Trophoblast cell (in vitro differentiated cells and primary cell): ENCODE measurements at regions not wholly inside any gene's neighbourhood (a gene's known extent, or its start where the extent isn't known, plus 50 kb on each side); places are given as distances from the start of the nearest gene placed in this dataset.
"Not testable (repeated sequence)": the region's sequence is repeated elsewhere in the genome, so short reads cannot be mapped to it uniquely, and the experiment has no call there.

Experiments used
- DNase-seq, 2 donors: peaks; one replicate each; pipeline ENCODE4 v3.0.0-alpha.2; 2016
- H2AFZ ChIP-seq: 2 replicates; pipeline ENCODE4 v1.6.1; 2013; ENCODE audit warnings: low read length, moderate library complexity, mild to moderate bottlenecking; ENCODE audit not compliant: insufficient read depth, poor library complexity
- H2AK5ac ChIP-seq: 2 replicates; pipeline ENCODE4 v1.6.1; 2013; ENCODE audit warnings: mild to moderate bottlenecking, low read length
- H2BK120ac ChIP-seq: 2 replicates; pipeline ENCODE4 v1.6.1; 2013; ENCODE audit warnings: low read length, mild to moderate bottlenecking, moderate library complexity; ENCODE audit not compliant: insufficient read depth, poor library complexity
- H2BK12ac ChIP-seq: 2 replicates; pipeline ENCODE4 v1.6.1; 2013; ENCODE audit warnings: mild to moderate bottlenecking, low read length, moderate library complexity
- H2BK5ac ChIP-seq: 2 replicates; pipeline ENCODE4 v1.6.1; 2013; ENCODE audit warnings: low read length, low read depth, moderate library complexity, mild to moderate bottlenecking; ENCODE audit not compliant: poor library complexity
- H3K14ac ChIP-seq: 2 replicates; pipeline ENCODE4 v1.6.1; 2013; ENCODE audit warnings: mild to moderate bottlenecking, low read length
- H3K18ac ChIP-seq: 2 replicates; pipeline ENCODE4 v1.6.1; 2013; ENCODE audit warnings: mild to moderate bottlenecking, low read length
- H3K23ac ChIP-seq: 2 replicates; pipeline ENCODE4 v1.6.1; 2013; ENCODE audit warnings: low read length
- H3K27ac ChIP-seq: 2 replicates; pipeline ENCODE4 v1.5.1; 2013; ENCODE audit warnings: low read depth, mild to moderate bottlenecking, inconsistent platforms, low read length, moderate library complexity
- H3K27me3 ChIP-seq: 2 replicates; pipeline ENCODE4 v1.6.1; 2013; ENCODE audit warnings: inconsistent platforms, mild to moderate bottlenecking, low read length, moderate library complexity; ENCODE audit not compliant: insufficient read depth
- H3K36me3 ChIP-seq, 2 experiments: 1 replicate in 1 of 2; 2 replicates in 1 of 2; pipeline ENCODE4 v1.6.1; 2013; ENCODE audit warnings: low read length in 2 of 2, mild to moderate bottlenecking in 2 of 2, moderate library complexity in 1 of 2; ENCODE audit not compliant: insufficient read depth in 2 of 2, control insufficient read depth in 1 of 2
- H3K4ac ChIP-seq: 2 replicates; pipeline ENCODE4 v1.6.1; 2013; ENCODE audit warnings: low read depth, mild to moderate bottlenecking, low read length, moderate library complexity
- H3K4me1 ChIP-seq, 2 experiments: 1 replicate in 1 of 2; 2 replicates in 1 of 2; pipeline ENCODE4 v1.6.1; 2013; ENCODE audit warnings: low read length in 2 of 2, mild to moderate bottlenecking in 2 of 2, moderate library complexity in 1 of 2; ENCODE audit not compliant: insufficient read depth in 2 of 2, control insufficient read depth in 1 of 2
- H3K4me2 ChIP-seq: 2 replicates; pipeline ENCODE4 v1.6.1; 2013; ENCODE audit warnings: inconsistent platforms, mild to moderate bottlenecking, low read length, moderate library complexity
- H3K4me3 ChIP-seq: 2 replicates; pipeline ENCODE4 v1.5.1; 2013; ENCODE audit warnings: mild to moderate bottlenecking, low read depth, low read length, inconsistent platforms
- H3K79me1 ChIP-seq: one replicate; pipeline ENCODE4 v1.6.1; 2013; ENCODE audit warnings: low read length
- H3K79me2 ChIP-seq: 2 replicates; pipeline ENCODE4 v1.6.1; 2013; ENCODE audit warnings: low read length, mild to moderate bottlenecking; ENCODE audit not compliant: control insufficient read depth, insufficient read depth, poor library complexity
- H3K9ac ChIP-seq: 2 replicates; pipeline ENCODE4 v1.6.1; 2013; ENCODE audit warnings: mild to moderate bottlenecking, low read length
- H3K9me3 ChIP-seq: 2 replicates; pipeline ENCODE4 v1.6.1; 2013; ENCODE audit warnings: low read depth, mild to moderate bottlenecking, control low read depth, inconsistent platforms, low read length; ENCODE audit not compliant: insufficient read depth
- H4K12ac ChIP-seq: 2 replicates; pipeline ENCODE4 v1.6.1; 2013; ENCODE audit warnings: low read depth, mild to moderate bottlenecking, low read length, moderate library complexity
- H4K8ac ChIP-seq: 2 replicates; pipeline ENCODE4 v1.6.1; 2013; ENCODE audit warnings: low read depth, mild to moderate bottlenecking, low read length, moderate library complexity
- H4K91ac ChIP-seq: one replicate; pipeline ENCODE4 v1.6.1; 2013; ENCODE audit warnings: low read depth, mild to moderate bottlenecking, low read length, moderate library complexity
- WGBS: extraction: QIAGEN DNeasy Blood & Tissue Kit; methylation state at CpG from one replicate; pipeline ENCODE4 v1.1.7; 2013; ENCODE audit warnings: missing lambda C conversion rate; ENCODE audit not compliant: insufficient read length, insufficient coverage; ENCODE audit errors: extremely low coverage; 5-methylcytosine and 5-hydroxymethylcytosine counted together

DNA sequence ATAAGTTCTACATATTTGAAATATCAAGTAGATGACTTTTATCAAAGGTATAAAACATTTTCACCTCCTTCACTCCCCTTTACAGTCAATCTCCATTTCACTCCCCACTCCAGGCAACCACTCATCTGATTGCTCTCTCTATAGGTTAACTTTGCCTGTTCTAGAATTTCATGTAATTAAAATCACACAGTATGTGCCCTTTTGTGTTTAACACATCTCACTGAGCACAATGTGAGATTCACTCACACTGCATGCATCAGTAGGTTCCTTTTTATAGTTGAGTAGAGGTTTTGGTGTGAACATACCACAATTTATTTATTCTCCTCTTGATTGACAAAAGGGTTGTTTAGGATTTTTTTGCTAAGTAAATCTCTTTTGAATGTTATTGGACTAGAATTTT is 130.7 kb downstream of the SEPTIN7 start:
- not testable (repeated sequence) for H2BK5ac ChIP-seq, H4K91ac ChIP-seq, H2BK12ac ChIP-seq, H3K14ac ChIP-seq, DNase-seq, H3K4ac ChIP-seq, H3K4me3 ChIP-seq, H3K4me2 ChIP-seq, H3K36me3 ChIP-seq, H3K79me1 ChIP-seq, H3K27me3 ChIP-seq, H3K23ac ChIP-seq, H3K9ac ChIP-seq, H3K79me2 ChIP-seq, H3K27ac ChIP-seq, H2BK120ac ChIP-seq, H3K18ac ChIP-seq, H2AK5ac ChIP-seq, H3K9me3 ChIP-seq, H4K12ac ChIP-seq, H4K8ac ChIP-seq, H2AFZ ChIP-seq, H3K4me1 ChIP-seq

DNA sequence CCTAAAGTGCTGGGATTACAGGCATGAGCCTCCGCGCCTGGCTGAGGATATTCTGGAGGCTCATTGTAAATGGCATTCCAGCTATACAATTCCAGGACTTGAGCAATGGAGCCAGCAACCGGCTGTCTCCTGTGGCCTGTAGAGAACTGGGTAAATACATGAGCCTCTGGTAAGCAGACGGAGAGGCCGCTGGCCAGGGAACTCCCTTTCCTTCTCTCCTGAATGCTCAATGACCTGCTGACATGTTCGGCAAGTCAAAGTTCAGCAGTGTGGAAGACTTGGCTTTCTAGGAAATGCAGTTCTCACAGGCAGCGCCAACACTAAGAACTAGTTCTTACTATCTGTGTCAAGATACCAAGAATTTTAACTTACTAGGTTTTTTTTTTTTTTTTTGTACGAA is 139.8 kb downstream of the SEPTIN7 start:
- H4K91ac ChIP-seq, H3K79me1 ChIP-seq, H3K14ac ChIP-seq, H4K8ac ChIP-seq, H3K27ac ChIP-seq, H2AFZ ChIP-seq, H3K9me3 ChIP-seq, H3K79me2 ChIP-seq, H3K27me3 ChIP-seq, H3K36me3 ChIP-seq, H3K18ac ChIP-seq, H3K23ac ChIP-seq, H2BK5ac ChIP-seq, H2AK5ac ChIP-seq, H3K9ac ChIP-seq, H2BK120ac ChIP-seq, H3K4me1 ChIP-seq, H3K4me2 ChIP-seq, H3K4me3 ChIP-seq, DNase-seq, H2BK12ac ChIP-seq, H4K12ac ChIP-seq, H3K4ac ChIP-seq: not testable (repeated sequence)
- WGBS = no CpG with 5 or more reads among the region's 8 CpGs

DNA sequence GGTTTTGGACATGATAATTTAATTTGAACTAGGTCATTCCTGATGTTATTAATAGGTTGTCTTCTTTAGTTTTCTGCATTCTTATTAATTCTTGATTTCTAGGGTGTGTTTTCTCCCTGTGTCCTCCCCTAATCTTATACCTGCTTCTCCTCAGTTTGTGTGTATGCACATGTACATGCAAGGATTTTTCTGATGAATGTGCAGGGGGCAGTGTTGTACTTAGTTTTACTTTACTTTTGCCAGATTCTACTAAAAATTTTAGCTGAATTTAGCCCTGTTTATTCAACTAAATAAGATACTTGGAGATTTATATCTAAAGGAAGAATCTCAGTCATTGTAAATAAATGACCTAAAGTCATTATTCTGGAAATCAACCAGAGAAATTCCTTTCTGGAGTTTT is 144.8 kb downstream of the SEPTIN7 start:
- H2AK5ac ChIP-seq, H3K79me1 ChIP-seq, H3K4ac ChIP-seq, H3K9ac ChIP-seq, H3K4me1 ChIP-seq, H3K18ac ChIP-seq, H2BK5ac ChIP-seq, H3K27ac ChIP-seq, H2AFZ ChIP-seq, H3K9me3 ChIP-seq, H2BK12ac ChIP-seq, H2BK120ac ChIP-seq, H4K8ac ChIP-seq, H3K27me3 ChIP-seq, H3K36me3 ChIP-seq, DNase-seq, H3K23ac ChIP-seq, H3K4me3 ChIP-seq, H4K91ac ChIP-seq, H4K12ac ChIP-seq, H3K14ac ChIP-seq, H3K4me2 ChIP-seq, H3K79me2 ChIP-seq: not testable (repeated sequence)

DNA sequence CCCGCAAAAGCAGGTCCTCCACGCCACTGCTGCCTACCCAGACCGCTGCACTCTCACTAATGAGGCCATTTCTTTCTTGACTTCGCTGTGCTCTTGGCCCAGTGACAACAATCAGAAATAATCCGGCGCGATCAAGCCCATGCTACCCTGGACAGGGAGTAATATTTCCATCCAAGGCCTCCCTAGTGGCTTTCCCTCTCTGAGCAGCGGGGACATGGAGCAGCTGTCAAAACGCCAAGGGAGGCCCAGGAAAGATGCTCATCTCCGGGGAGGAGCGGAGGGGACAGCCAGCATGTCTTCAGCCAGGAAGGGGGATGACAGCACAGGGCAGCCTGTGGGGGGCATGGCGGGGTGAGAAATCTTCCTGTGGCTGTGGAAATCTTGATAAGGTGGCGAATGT is 154.9 kb downstream of the SEPTIN7 start:
- not testable (repeated sequence) for H3K4me3 ChIP-seq, H3K9ac ChIP-seq, H4K12ac ChIP-seq, H2AFZ ChIP-seq, H4K91ac ChIP-seq, H3K36me3 ChIP-seq, H4K8ac ChIP-seq, H2BK120ac ChIP-seq, H3K79me1 ChIP-seq, H2AK5ac ChIP-seq, H3K14ac ChIP-seq, H2BK5ac ChIP-seq, H3K27me3 ChIP-seq, H3K27ac ChIP-seq, H3K4me2 ChIP-seq, H2BK12ac ChIP-seq, H3K4ac ChIP-seq, H3K9me3 ChIP-seq, H3K4me1 ChIP-seq, H3K18ac ChIP-seq, H3K79me2 ChIP-seq, H3K23ac ChIP-seq, DNase-seq
- WGBS = no CpG with 5 or more reads among the region's 13 CpGs

DNA sequence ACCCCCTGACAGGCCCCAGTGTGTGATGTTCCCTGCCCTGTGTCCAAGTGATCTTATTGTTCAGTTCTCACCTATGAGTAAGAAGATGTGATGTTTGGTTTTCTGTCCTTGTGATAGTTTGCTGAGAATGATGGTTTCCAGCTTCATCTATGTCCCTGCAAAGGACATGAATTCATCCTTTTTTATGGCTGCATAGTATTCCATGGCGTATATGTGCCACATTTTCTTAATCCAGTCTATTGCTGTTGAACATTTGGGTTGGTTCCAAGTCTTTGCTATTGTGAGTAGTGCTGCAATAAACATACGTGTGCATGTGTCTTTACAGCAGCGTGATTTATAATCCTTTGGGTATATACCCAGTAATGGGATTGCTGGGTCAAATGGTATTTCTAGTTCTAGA is 156.1 kb downstream of the SEPTIN7 start:
- H2AK5ac ChIP-seq, H4K8ac ChIP-seq, H3K4ac ChIP-seq, H3K4me3 ChIP-seq, H3K9ac ChIP-seq, H3K18ac ChIP-seq, H3K79me2 ChIP-seq, H2AFZ ChIP-seq, H2BK5ac ChIP-seq, H4K91ac ChIP-seq, H3K23ac ChIP-seq, H3K4me2 ChIP-seq, H3K14ac ChIP-seq, H3K4me1 ChIP-seq, H3K79me1 ChIP-seq, H2BK12ac ChIP-seq, H2BK120ac ChIP-seq, H3K9me3 ChIP-seq, H3K27me3 ChIP-seq, DNase-seq, H3K27ac ChIP-seq, H3K36me3 ChIP-seq, H4K12ac ChIP-seq: not testable (repeated sequence)
- WGBS = no CpG with 5 or more reads among the region's 3 CpGs
